IPS-18c (cell line): ENCODE measurements at regions not wholly inside any gene's neighbourhood (a gene's known extent, or its start where the extent isn't known, plus 50 kb on each side); places are given as distances from the start of the nearest gene placed in this dataset.

Experiments used
- H3K4me3 ChIP-seq: 2 replicates; pipeline ENCODE4 v1.7.0; 2013; ENCODE audit warnings: low read depth, mild to moderate bottlenecking, low read length, moderate library complexity; ENCODE audit not compliant: insufficient read depth
- H3K9me3 ChIP-seq: one replicate; pipeline ENCODE4 v1.6.1; 2013; ENCODE audit warnings: mild to moderate bottlenecking, low read length, moderate library complexity; ENCODE audit not compliant: control insufficient read depth, insufficient read depth

DNA sequence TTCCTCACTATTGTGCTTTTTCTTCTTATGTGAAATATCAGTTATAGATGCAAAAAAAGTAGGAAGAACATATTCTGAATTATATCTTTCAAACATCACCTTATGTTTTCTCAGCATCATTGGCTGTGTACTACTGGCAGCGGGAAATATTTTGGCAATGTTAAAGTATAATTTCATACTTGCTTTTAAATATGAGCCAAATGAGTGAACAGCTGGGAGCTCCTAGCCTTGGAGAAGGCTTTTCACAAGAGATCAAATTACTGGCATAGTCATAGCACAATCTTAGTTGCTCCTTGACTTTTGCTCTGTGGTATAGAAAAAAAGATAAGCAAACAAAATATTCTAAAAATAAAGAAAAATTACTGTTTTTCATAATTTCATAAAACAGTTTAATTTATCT, 1575.8 kb upstream of the PABPC4L start:
- no peak overlapping the region for H3K4me3 ChIP-seq
- no peaks in the 10 kb centered on the region for H3K9me3 ChIP-seq

DNA sequence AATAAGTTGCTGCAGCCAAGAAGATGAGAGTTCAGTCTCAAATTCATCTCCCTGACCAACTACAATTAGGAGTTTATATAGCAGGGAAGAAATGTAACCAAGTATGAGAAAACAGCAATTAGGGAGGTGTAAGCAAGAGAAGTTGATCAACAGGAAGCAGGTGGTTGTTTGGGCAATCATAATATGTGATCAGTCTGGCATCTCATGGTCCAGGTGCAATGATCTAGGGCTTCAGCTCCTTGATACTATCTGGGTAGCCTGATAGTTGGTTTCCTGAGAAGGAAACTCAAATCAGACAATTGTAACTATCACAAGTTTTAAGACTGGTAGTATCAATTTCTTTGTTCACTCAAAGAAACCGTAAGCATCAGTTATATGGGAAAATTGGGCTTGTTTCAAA, 1574.3 kb upstream of the PABPC4L start:
- Histone ChIP-seq H3K4me3 (no peak overlapping the region), H3K9me3 (no peaks in the 10 kb centered on the region)

DNA sequence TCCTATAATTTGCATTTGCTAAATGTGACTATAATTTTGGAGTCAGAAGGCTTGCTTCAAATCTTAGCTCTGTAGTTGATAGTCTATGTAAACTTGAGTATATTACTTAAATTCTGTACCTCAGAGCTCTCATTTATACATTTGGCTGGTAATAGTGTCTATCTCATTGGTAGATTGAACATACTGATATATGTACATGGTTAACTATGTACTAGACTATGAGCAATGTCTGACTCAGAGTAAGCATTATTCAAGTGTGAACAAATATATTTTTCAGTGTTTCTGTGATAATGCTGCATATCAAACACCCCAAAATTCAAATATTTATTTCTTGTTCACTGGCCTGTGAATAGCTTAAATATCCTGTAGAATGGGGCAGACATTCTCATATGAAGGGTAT, 1568.9 kb upstream of the PABPC4L start:
- peaks cover 3% of the 10 kb centered on the region for H3K9me3 ChIP-seq
- no peak overlapping the region for H3K4me3 ChIP-seq

DNA sequence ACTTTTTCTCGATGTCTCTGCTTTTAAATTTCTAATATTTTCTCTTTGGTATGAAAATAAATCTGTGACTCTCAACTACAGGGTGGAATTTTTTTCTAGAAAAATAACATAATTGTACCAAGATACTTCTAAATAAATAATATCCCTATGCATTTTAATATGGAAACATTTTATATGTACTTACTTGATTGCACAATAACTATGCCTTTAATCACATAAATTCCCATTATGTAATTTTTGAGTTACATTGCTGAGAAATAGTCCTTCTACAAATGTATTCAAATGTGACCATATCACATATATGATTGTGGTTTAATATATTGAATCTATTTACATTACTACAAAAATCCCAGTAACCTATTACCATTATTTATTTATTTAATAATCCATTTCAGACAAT, 1543.3 kb upstream of the PABPC4L start:
- no peak overlapping the region for H3K4me3 ChIP-seq
- H3K9me3 ChIP-seq, result no peaks in the 10 kb centered on the region

DNA sequence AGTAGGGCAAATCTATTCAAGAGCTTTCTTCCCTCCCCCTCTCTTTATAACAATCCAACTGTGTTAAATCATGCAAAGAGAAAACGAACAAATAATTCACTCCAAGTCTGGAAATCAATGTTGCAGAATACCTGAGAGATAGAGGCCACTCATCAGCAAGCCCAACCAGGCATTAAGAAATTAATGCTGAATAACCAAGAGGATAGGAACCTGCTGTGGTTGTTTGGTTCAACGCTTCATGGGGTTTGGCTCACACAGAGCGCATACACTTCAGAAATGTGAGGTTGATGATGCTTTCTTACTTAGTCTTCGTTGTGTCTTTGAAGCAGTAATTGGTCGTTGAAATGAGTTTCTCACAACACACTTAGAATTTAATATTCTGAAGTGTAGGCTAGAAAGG, 1540.0 kb upstream of the PABPC4L start:
- H3K4me3 ChIP-seq, result no peak overlapping the region
- no peaks in the 10 kb centered on the region for H3K9me3 ChIP-seq

DNA sequence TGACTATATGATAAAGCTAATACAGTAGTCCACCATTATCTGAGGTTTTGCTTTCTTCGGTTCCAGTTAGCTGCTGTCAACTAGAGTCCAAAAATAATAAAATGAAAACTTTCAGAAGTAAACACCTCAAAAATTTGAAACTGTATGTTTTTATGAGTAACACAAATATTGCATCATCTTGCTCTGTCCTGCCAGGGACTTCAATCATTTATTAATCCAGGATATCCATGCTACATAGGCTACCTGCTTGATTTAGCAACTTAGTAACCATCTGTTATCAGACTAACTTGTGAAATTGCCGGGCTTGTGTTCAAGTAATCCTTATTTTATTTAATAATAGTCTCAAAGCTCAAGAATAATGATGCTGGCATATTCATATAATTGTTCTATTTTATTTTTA, 1537.8 kb upstream of the PABPC4L start:
- Histone ChIP-seq H3K9me3 (no peaks in the 10 kb centered on the region), H3K4me3 (no peak overlapping the region)

DNA sequence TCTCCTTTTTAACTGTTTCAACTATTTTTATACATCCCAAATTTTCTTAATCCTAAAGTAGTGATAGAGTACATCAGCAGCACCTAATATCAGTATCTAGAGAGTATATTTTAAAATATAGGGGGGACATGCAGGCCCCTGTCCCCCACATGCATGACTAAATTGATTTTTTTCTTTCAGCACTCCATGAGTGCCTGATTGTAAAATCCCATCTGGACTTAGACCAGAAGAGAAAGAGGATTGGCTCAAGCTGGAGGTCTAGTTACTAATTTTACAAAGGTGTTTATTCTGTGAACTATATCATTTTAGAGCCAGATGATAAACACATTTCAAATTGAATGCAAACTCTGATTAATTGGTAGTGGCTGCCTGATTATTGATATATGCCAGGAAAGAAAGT, 1533.9 kb upstream of the PABPC4L start:
- Histone ChIP-seq H3K4me3 (no peak overlapping the region), H3K9me3 (no peaks in the 10 kb centered on the region)

DNA sequence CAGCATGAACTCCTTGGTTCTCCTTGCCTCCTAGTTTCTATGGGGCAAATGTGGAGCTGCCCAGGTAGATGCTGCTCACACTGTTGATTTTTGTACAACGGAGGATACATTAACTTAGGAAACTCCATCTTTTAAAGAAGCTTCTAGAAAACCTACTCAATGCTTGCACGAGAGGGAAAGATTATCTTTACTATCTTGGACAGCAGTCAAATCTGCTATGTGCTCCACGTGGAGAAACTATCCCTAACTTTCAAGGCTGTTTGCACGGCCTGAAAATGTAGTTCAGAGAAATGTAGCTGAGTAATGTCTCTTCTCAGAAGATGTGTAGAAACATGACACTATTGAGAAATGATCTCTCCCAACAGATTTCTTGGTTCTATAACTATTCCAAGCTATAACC, 1530.9 kb upstream of the PABPC4L start:
- no peaks in the 10 kb centered on the region for H3K9me3 ChIP-seq
- no peak overlapping the region for H3K4me3 ChIP-seq

DNA sequence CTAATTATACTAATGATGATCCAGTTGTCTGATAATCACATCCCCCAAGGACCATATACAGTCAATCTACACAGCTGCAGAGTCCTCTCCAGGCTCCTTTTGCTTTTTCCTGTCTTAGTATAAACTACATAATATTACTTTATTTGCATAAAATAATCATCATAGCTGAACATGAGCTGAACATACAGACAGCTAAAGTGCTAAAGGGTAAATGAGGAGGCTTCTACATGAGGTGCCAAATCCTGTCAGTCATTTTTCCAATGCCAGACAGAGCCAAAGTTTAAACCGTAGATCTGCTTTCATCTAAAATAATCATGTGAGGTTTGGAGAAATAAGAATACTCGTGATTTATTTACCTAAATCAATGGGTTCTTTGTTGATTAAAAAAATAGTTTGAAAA, 1530.1 kb upstream of the PABPC4L start:
- Histone ChIP-seq H3K4me3 (no peak overlapping the region), H3K9me3 (no peaks in the 10 kb centered on the region)

DNA sequence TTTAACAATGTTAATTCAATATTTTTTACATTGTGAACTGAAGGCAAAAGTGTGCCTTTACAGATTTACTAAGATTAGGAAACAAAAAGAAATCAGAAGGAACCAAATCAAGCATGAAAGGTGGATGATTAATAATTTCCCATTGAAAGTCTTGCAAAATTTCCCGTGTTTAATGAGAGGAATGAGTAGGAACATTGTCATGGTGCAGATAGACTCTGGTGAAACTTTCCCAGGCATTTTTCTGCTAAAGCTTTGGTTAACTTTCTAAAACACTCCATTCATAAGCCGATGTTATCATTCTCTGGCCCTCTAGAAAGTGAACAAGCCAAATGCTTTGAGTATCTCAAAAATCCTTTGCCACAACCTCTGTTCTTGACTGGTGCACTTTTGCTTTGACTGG, 1522.8 kb upstream of the PABPC4L start:
- no peak overlapping the region for H3K4me3 ChIP-seq
- H3K9me3 ChIP-seq, result no peaks in the 10 kb centered on the region

DNA sequence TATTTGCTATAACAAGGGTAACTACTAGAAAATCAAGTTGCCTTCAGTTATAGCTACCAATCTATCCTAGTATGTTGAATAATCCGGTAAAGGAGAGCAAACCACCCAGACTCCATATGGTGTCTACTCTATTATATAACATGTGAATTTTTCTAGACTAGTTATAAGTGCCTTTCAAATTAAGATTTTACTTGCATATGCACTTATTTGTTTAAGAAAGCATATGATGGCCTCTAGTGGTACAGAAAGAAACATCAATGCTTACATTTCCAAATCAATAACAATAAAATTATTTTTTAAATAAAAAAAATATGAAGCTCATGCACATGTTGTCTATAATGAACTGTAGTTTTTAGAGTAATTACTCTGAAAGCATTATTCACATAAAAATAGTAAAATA, 1516.4 kb upstream of the PABPC4L start:
- H3K4me3 ChIP-seq, result no peak overlapping the region
- no peaks in the 10 kb centered on the region for H3K9me3 ChIP-seq

DNA sequence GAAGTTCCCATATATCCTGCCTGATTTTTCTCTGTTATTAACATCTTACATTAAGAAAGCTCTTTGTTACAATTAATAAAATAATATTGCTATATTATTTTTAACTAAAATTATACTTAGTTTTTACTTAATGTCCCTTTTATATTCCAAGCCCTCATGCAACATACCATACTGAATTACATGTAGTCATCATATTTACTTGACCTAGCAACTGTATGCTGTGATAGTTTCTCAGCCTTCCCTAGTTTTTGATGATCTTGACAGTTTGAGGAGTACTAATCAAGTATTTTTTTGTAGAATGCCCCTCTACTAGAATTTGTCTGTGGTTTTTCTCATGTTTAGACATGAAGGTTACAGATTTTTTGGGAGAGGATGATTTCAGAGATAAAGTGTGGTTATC, 1503.8 kb upstream of the PABPC4L start:
- Histone ChIP-seq H3K9me3 (no peaks in the 10 kb centered on the region), H3K4me3 (no peak overlapping the region)

DNA sequence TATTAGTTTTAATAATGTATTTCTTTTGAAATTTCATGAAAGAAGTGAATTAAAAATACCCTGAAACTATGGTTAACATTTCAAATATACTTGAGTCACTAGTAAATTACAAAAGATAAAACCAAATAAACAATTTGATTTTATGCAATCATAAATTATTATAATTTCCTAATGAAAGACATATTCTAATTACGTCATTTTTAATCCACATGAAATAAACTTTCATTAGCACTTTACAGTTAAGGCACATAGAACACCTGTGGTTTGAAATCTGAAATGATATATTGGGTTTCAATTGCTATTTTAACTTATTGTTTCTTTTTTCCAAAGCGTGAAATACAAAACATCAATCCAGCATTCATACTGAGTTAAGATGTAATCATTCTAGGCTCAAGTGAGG, 1492.5 kb upstream of the PABPC4L start:
- Histone ChIP-seq H3K4me3 (no peak overlapping the region), H3K9me3 (no peaks in the 10 kb centered on the region)

DNA sequence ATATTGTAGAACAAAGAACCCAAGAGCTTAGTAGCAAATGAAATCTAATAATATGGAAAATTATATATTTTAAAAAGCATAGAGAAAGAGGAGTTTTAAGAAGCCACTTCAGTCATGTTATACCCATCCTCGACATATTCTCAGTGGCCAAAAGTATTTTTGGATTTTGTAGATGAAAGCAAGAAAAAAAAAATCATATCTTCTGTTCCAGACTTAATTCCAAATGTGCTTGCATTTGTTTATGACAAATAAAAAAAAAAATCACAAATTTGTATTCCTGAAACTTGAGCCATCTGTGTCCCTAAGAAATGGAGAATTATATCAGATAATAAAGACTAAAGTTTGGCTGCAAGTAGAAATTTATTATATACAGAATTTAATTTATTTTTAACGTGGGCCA, 1482.4 kb upstream of the PABPC4L start:
- Histone ChIP-seq H3K9me3 (no peaks in the 10 kb centered on the region), H3K4me3 (no peak overlapping the region)

DNA sequence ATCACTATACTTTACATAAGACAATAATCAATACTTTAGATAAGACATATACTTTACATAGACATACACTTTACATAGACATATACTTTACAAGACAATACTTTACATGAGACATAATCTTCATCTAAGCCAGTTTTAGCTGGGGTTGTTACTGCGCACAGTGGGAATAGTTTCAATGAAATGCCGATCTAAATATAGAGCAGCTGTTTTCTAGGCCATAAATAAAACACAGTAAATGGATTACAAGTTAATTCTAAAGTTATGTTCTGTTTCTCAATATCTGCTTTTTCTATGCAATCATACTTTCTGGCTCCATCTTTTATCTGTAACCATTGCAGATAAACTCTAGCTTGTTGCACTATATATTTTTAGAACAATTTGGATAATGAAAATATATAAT, 1470.6 kb upstream of the PABPC4L start:
- H3K4me3 ChIP-seq, result no peak overlapping the region
- no peaks in the 10 kb centered on the region for H3K9me3 ChIP-seq

DNA sequence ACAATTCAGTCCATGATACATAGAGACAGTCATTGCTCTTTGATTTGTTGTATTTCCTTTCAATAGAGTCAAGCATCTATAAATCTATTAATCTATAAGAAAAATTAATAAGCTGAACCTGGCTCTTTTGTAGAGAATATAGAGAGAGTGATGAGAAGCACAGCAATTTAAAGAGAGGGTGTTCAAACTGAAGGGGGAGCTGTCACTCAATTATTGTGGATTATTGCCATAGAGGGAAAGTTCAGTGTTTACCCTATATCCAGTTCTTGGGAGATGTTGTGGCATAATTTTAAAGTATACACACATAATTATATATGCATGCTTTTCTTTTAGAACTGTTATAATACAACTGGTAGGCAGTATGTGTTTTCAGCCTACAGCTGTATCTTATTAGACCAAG, 1469.0 kb upstream of the PABPC4L start:
- Histone ChIP-seq H3K4me3 (no peak overlapping the region), H3K9me3 (no peaks in the 10 kb centered on the region)
